GM23338 (cell line): ENCODE measurements at regions not wholly inside any gene's neighbourhood (a gene's known extent, or its start where the extent isn't known, plus 50 kb on each side); places are given as distances from the start of the nearest gene placed in this dataset.

ENCODE experiments used
- ATAC-seq: fragments of 200-7000 bp; cut with Tn5 transposase; 3 replicates; pipeline ENCODE4 v1.9.1; 2020
- DNase-seq: peaks from one replicate; pipeline ENCODE4 v3.0.0-alpha.2; 2015; ENCODE audit warnings: low spot score
- H2AFZ ChIP-seq: fragments of 200-600 bp; sonication (generic); 2 replicates; pipeline ENCODE4 v1.8.0; 2016; ENCODE audit warnings: antibody characterized with exemption, mild to moderate bottlenecking, moderate library complexity
- H3F3A ChIP-seq: fragments of 200-600 bp; sonication (generic); replicated peaks from 2 replicates; pipeline ENCODE4 v1.8.0; 2017; ENCODE audit warnings: antibody characterized with exemption, mixed run types, low read depth
- H3K27ac ChIP-seq: fragments of 200-600 bp; sonication (generic); 2 replicates; pipeline ENCODE4 v1.6.1; 2016; ENCODE audit warnings: low read depth
- H3K27me3 ChIP-seq: fragments of 200-600 bp; sonication (generic); 2 replicates; pipeline ENCODE4 v1.8.0; 2016; ENCODE audit warnings: mild to moderate bottlenecking, mixed run types, moderate library complexity; ENCODE audit not compliant: insufficient read depth
- H3K36me3 ChIP-seq: fragments of 200-600 bp; sonication (generic); 2 replicates; pipeline ENCODE4 v1.8.0; 2016; ENCODE audit warnings: mild to moderate bottlenecking; ENCODE audit not compliant: insufficient read depth
- H3K4me1 ChIP-seq: fragments of 200-600 bp; sonication (generic); 2 replicates; pipeline ENCODE4 v1.8.0; 2016; ENCODE audit warnings: mild to moderate bottlenecking, moderate library complexity; ENCODE audit not compliant: insufficient read depth
- H3K4me2 ChIP-seq: fragments of 200-600 bp; sonication (generic); 2 replicates; pipeline ENCODE4 v1.7.1; 2017; ENCODE audit warnings: mixed run types
- H3K4me3 ChIP-seq: fragments of 200-600 bp; sonication (generic); 2 replicates; pipeline ENCODE4 v1.6.1; 2016; ENCODE audit warnings: mixed run types
- H3K79me2 ChIP-seq: fragments of 200-600 bp; sonication (generic); replicated peaks from 2 replicates; pipeline ENCODE4 v1.8.0; 2017; ENCODE audit warnings: mild to moderate bottlenecking; ENCODE audit not compliant: insufficient read depth
- H3K9me2 ChIP-seq: fragments of 200-600 bp; sonication (generic); 2 replicates; pipeline ENCODE4 v1.8.0; 2017; ENCODE audit not compliant: insufficient read depth
- H4K20me1 ChIP-seq: fragments of 200-600 bp; sonication (generic); replicated peaks from 2 replicates; pipeline ENCODE4 v1.8.0; 2017; ENCODE audit warnings: mild to moderate bottlenecking; ENCODE audit not compliant: insufficient read depth
- H3K27ac Mint-ChIP-seq: 2 replicates; pipeline ENCODE4 v1.8.0; 2020; ENCODE audit warnings: inconsistent platforms, mild to moderate bottlenecking, moderate library complexity, mixed read lengths
- H3K27me3 Mint-ChIP-seq: 3 replicates; pipeline ENCODE4 v1.8.0; 2022; ENCODE audit warnings: low read depth, mild to moderate bottlenecking, moderate library complexity, mixed read lengths, inconsistent platforms; ENCODE audit not compliant: insufficient read depth, poor library complexity
- H3K36me3 Mint-ChIP-seq: 3 replicates; pipeline ENCODE4 v1.8.0; 2021; ENCODE audit warnings: low read depth, mild to moderate bottlenecking, inconsistent platforms, moderate library complexity, mixed read lengths
- H3K4me1 Mint-ChIP-seq: 3 replicates; pipeline ENCODE4 v1.8.0; 2020; ENCODE audit warnings: mild to moderate bottlenecking, inconsistent platforms, mixed read lengths
- H3K4me3 Mint-ChIP-seq: 3 replicates; pipeline ENCODE4 v1.8.0; 2021; ENCODE audit warnings: moderate library complexity, mild to moderate bottlenecking, inconsistent platforms, mixed read lengths
- H3K9me3 Mint-ChIP-seq: 3 replicates; pipeline ENCODE4 v1.8.0; 2020; ENCODE audit warnings: moderate library complexity, mild to moderate bottlenecking, inconsistent platforms, mixed read lengths
- CREB1 ChIP-seq: fragments of 250-450 bp; sonication (Bioruptor Pico); IDR thresholded peaks from 2 replicates; pipeline ENCODE4 v1.5.0; 2020; ENCODE audit warnings: low read depth, mild to moderate bottlenecking, moderate library complexity
- ETS1 ChIP-seq: IDR thresholded peaks from 2 replicates; pipeline ENCODE4 v1.6.1; 2016; ENCODE audit warnings: antibody characterized with exemption
- EZH2 ChIP-seq: fragments of 200-600 bp; sonication (generic); IDR thresholded peaks from one replicate; pipeline ENCODE4 v1.8.0; 2017; ENCODE audit warnings: antibody characterized with exemption, mild to moderate bottlenecking, low read depth; ENCODE audit not compliant: unreplicated experiment
- EZH2phosphoT487 ChIP-seq: fragments of 200-600 bp; sonication (generic); IDR thresholded peaks from one replicate; pipeline ENCODE4 v1.8.1; 2018; ENCODE audit warnings: antibody characterized with exemption; ENCODE audit not compliant: unreplicated experiment
- JUNB ChIP-seq: IDR thresholded peaks from one replicate; pipeline ENCODE4 v1.6.1; 2016; ENCODE audit warnings: antibody characterized with exemption; ENCODE audit not compliant: unreplicated experiment
- NANOG ChIP-seq: IDR thresholded peaks from 2 replicates; pipeline ENCODE4 v1.6.1; 2016; ENCODE audit warnings: antibody characterized with exemption, borderline replicate concordance
- POLR2AphosphoS5 ChIP-seq: IDR thresholded peaks from 2 replicates; pipeline ENCODE4 v1.6.1; 2016; ENCODE audit warnings: antibody characterized with exemption, low read depth
- REST ChIP-seq: IDR thresholded peaks from one replicate; pipeline ENCODE4 v1.6.1; 2018; ENCODE audit warnings: antibody characterized with exemption; ENCODE audit not compliant: unreplicated experiment
- STAT1 ChIP-seq: IDR thresholded peaks from one replicate; pipeline ENCODE4 v1.6.1; 2016; ENCODE audit warnings: antibody characterized with exemption; ENCODE audit not compliant: unreplicated experiment
- ZNF114 ChIP-seq: fragments of 250-450 bp; sonication (Bioruptor Pico); IDR thresholded peaks from 2 replicates; pipeline ENCODE4 v1.5.0; 2020; ENCODE audit warnings: mild to moderate bottlenecking, moderate library complexity
- ZNF331 ChIP-seq: fragments of 250-450 bp; sonication (Bioruptor Pico); IDR thresholded peaks from 2 replicates; pipeline ENCODE4 v1.5.0; 2020; ENCODE audit warnings: low read depth, mild to moderate bottlenecking, moderate library complexity
- ZNF462 ChIP-seq: fragments of 250-450 bp; sonication (Bioruptor Pico); IDR thresholded peaks from 2 replicates; pipeline ENCODE4 v1.5.0; 2020; ENCODE audit warnings: mild to moderate bottlenecking, moderate library complexity

- H3K4me1 Mint-ChIP-seq = no peaks in the 10 kb centered on the region; the same call in 1 of the 3 replicates
Observed at GRCh38 chr9:26462751-26463150, 429.9 kb downstream of the CAAP1 start.

More at GRCh38 chr9:26462751-26463150, 429.9 kb downstream of the CAAP1 start:
- ATAC-seq = no peak
- no peak overlapping the region for H2AFZ ChIP-seq
- H3K4me1 ChIP-seq = no peaks in the 10 kb centered on the region
- no peaks in the 10 kb centered on the region for H3F3A ChIP-seq
- H3K27me3 ChIP-seq = no peaks in the 10 kb centered on the region
- no peaks in the 10 kb centered on the region for H3K79me2 ChIP-seq
- Mint-ChIP-seq H3K27me3 (no peaks in the 10 kb centered on the region), H3K27ac (no peak overlapping the region), H3K4me3 (no peak overlapping the region), H3K9me3 (peaks cover 2% of the 10 kb centered on the region; the same call in 1 of the 3 replicates), H3K36me3 (no peaks in the 10 kb centered on the region)
- no peak for DNase-seq
- H3K36me3 ChIP-seq = no peaks in the 10 kb centered on the region
- H4K20me1 ChIP-seq = no peaks in the 10 kb centered on the region
- H3K4me2 ChIP-seq = no peak overlapping the region
- no peak overlapping the region for H3K27ac ChIP-seq
- TF ChIP-seq ZNF114 = no peak
- no peak for TF ChIP-seq JUNB
- no peak for TF ChIP-seq ETS1
- TF ChIP-seq CREB1 (CRISPR knock-in tag) = no peak
- TF ChIP-seq REST = no peak
- no peak for TF ChIP-seq POLR2AphosphoS5
- no peak for TF ChIP-seq EZH2
- TF ChIP-seq STAT1 = no peak
- TF ChIP-seq ZNF331 (CRISPR knock-in tag) = no peak
- TF ChIP-seq ZNF462 (CRISPR knock-in tag) = no peak
- TF ChIP-seq EZH2phosphoT487 = no peak
- TF ChIP-seq NANOG = no peak
- no peaks in the 10 kb centered on the region for H3K9me2 ChIP-seq
- H3K4me3 ChIP-seq = no peak overlapping the region
